Lung (tissue), 11 donors: ENCODE measurements at regions not wholly inside any gene's neighbourhood (a gene's known extent, or its start where the extent isn't known, plus 50 kb on each side); places are given as distances from the start of the nearest gene placed in this dataset.

Experiments
- ATAC-seq: fragments of 200-7000 bp; cut with Tn5 transposase; one replicate; pipeline ENCODE4 v1.9.1; 2020; ENCODE audit warnings: moderate number of reproducible peaks; ENCODE audit not compliant: insufficient read depth, low FRiP score
- DNase-seq, 3 donors: peaks; one replicate each; pipeline ENCODE4 v3.0.0-alpha.2; 2013 to 2017
- H3K27ac ChIP-seq, 2 donors: one replicate each; pipeline ENCODE4 v1.5.1; 2013; ENCODE audit warnings: mild to moderate bottlenecking in 2 of 2, moderate library complexity in 2 of 2, control low read depth in 1 of 2, inconsistent platforms in 1 of 2, low read depth in 1 of 2, low read length in 1 of 2
- H3K27me3 ChIP-seq, 3 donors: one replicate each; pipeline ENCODE4 v1.5.1; 2013; ENCODE audit warnings: low read length in 2 of 3; ENCODE audit not compliant: control insufficient read depth in 3 of 3, insufficient read depth in 3 of 3
- H3K36me3 ChIP-seq, 4 donors: one replicate each; pipeline ENCODE4 v1.5.1; 2013; ENCODE audit warnings: low read length in 4 of 4, mild to moderate bottlenecking in 1 of 4, moderate library complexity in 1 of 4; ENCODE audit not compliant: control insufficient read depth in 4 of 4, insufficient read depth in 4 of 4
- H3K4me1 ChIP-seq, 5 donors: one replicate each; pipeline ENCODE4 v1.5.1; 2013; ENCODE audit warnings: low read length in 5 of 5, mild to moderate bottlenecking in 2 of 5, moderate library complexity in 1 of 5; ENCODE audit not compliant: control insufficient read depth in 5 of 5, insufficient read depth in 5 of 5
- H3K4me3 ChIP-seq: one replicate; pipeline ENCODE4 v1.5.1; 2013; ENCODE audit warnings: mild to moderate bottlenecking, control low read depth, moderate library complexity
- H3K9ac ChIP-seq, 2 donors: one replicate each; pipeline ENCODE4 v1.5.1; 2013; ENCODE audit warnings: low read length in 2 of 2, control low read depth in 1 of 2; ENCODE audit not compliant: insufficient read depth in 1 of 2
- H3K9me3 ChIP-seq, 4 donors: one replicate each; pipeline ENCODE4 v1.5.1; 2013; ENCODE audit warnings: low read length in 3 of 4, mild to moderate bottlenecking in 1 of 4, moderate library complexity in 1 of 4; ENCODE audit not compliant: control insufficient read depth in 4 of 4, insufficient read depth in 3 of 4
- CTCF ChIP-seq: IDR thresholded peaks from 2 replicates; pipeline ENCODE4 v1.5.1; 2012; ENCODE audit warnings: mild to moderate bottlenecking; ENCODE audit errors: control extremely low read depth, extremely low read depth
- WGBS, 2 donors: extraction: QIAGEN DNeasy Blood & Tissue Kit; methylation state at CpG; one replicate each; pipeline ENCODE4 v1.1.7; 2013; 5-methylcytosine and 5-hydroxymethylcytosine counted together
- donor health status: control.
- donor health status: control.
- donor health status: Bipolar disorder and iron deficiency.
- donor health status: healthy.
- donor health status: DM: yes; HTN: yes; CAD: no.

- no peak for TF ChIP-seq CTCF
- WGBS, 2 donors = 58 to 67% methylated on average over 5 of the region's 5 CpGs
- DNase-seq = no peak
These were observed 1071.4 kb upstream of the ADGRB3 start for GRCh38 chr6:67563671-67564070.

GRCh38 chr6:67560068-67560467, 1075.0 kb upstream of the ADGRB3 start:
- peaks cover 0 to 2% (median 0%) of the 10 kb centered on the region in 4 donors for H3K9me3 ChIP-seq
- H3K27me3 ChIP-seq = no peaks in the 10 kb centered on the region
- no peak overlapping the region for H3K9ac ChIP-seq
- ATAC-seq (no peak), DNase-seq (no peak)
- whole genome bisulfite sequencing, 2 donors = 79 to 92% methylated on average over 2 of the region's 2 CpGs
- no peak overlapping the region for H3K27ac ChIP-seq
- no peak for TF ChIP-seq CTCF
- H3K36me3 ChIP-seq = no peaks in the 10 kb centered on the region
- H3K4me3 ChIP-seq = no peak overlapping the region
- H3K4me1 ChIP-seq = no peaks in the 10 kb centered on the region

More at GRCh38 chr6:67563671-67564070, 1071.4 kb upstream of the ADGRB3 start:
- ATAC-seq = no peak
- H3K36me3 ChIP-seq = no peaks in the 10 kb centered on the region
- H3K9me3 ChIP-seq = no peaks in the 10 kb centered on the region
- no peak overlapping the region for H3K4me3 ChIP-seq
- no peaks in the 10 kb centered on the region for H3K4me1 ChIP-seq
- H3K27ac ChIP-seq = no peak overlapping the region
- H3K9ac ChIP-seq = no peak overlapping the region
- H3K27me3 ChIP-seq = no peaks in the 10 kb centered on the region

GRCh38 chr6:67558985-67559384, 1076.1 kb upstream of the ADGRB3 start:
- Histone ChIP-seq H3K36me3 (no peaks in the 10 kb centered on the region), H3K4me1 (no peaks in the 10 kb centered on the region), H3K27me3 (no peaks in the 10 kb centered on the region), H3K9me3 (peaks cover 0 to 2% (median 0%) of the 10 kb centered on the region in 4 donors), H3K4me3 (no peak overlapping the region), H3K27ac (no peak overlapping the region), H3K9ac (no peak overlapping the region)
- DNase-seq = no peak
- WGBS, 2 donors = 40 to 55% methylated on average over 1 of the region's 1 CpG
- TF ChIP-seq CTCF = no peak
- ATAC-seq = no peak

GRCh38 chr6:67544851-67545452, 1090.1 kb upstream of the ADGRB3 start:
- Histone ChIP-seq H3K9ac (no peak overlapping the region), H3K4me3 (no peak overlapping the region), H3K36me3 (no peaks in the 10 kb centered on the region), H3K27me3 (no peaks in the 10 kb centered on the region), H3K4me1 (no peaks in the 10 kb centered on the region), H3K9me3 (peaks cover 2 to 15% (median 7%) of the 10 kb centered on the region in 4 donors), H3K27ac (no peak overlapping the region)
- no peak for TF ChIP-seq CTCF
- 80 to 81% methylated on average over 1 of the region's 1 CpG for WGBS, 2 donors
- DNase-seq = no peak
- ATAC-seq = no peak
